K562 (cell line): ENCODE measurements at regions not wholly inside any gene's neighbourhood (a gene's known extent, or its start where the extent isn't known, plus 50 kb on each side); places are given as distances from the start of the nearest gene placed in this dataset.

Experiments
- CBX1 ChIP-seq: sonication (generic); IDR thresholded peaks from 2 replicates; pipeline ENCODE4 v1.6.1; 2016; ENCODE audit warnings: antibody characterized with exemption, low read depth, mild to moderate bottlenecking
- CHAMP1 ChIP-seq: fragments of 450-650 bp; IDR thresholded peaks from 2 replicates; pipeline ENCODE4 v1.6.1; 2016; ENCODE audit warnings: mild to moderate bottlenecking
- CREB3 ChIP-seq: fragments of 450-650 bp; conservative IDR thresholded peaks from 2 replicates; pipeline ENCODE4 v1.6.1; 2016; ENCODE audit warnings: missing genetic modification characterization, low read depth, mild to moderate bottlenecking, missing compliant biosample characterization, moderate library complexity
- DMBX1 ChIP-seq: fragments of 250-450 bp; sonication (Bioruptor Pico); IDR thresholded peaks from 2 replicates; pipeline ENCODE4 v1.8.0; 2022; ENCODE audit warnings: inconsistent platforms, mild to moderate bottlenecking, moderate library complexity, borderline replicate concordance
- EWSR1 ChIP-seq: fragments of 450-650 bp; IDR thresholded peaks from 2 replicates; pipeline ENCODE4 v1.6.1; 2018; ENCODE audit warnings: borderline replicate concordance, mild to moderate bottlenecking, low read depth, moderate library complexity; ENCODE audit not compliant: partially characterized antibody
- FOXP4 ChIP-seq: sonication (generic); formaldehyde crosslinking; IDR thresholded peaks from 2 replicates; pipeline ENCODE4 v1.8.0; 2022; ENCODE audit warnings: mild to moderate bottlenecking, missing genetic modification reagents, borderline replicate concordance
- GTF2E2 ChIP-seq: fragments of 200-800 bp; sonication (Bioruptor generic); IDR thresholded peaks from 2 replicates; pipeline ENCODE4 v1.6.1; 2016; ENCODE audit warnings: missing genetic modification characterization, missing compliant biosample characterization
- HDAC1 ChIP-seq, 2 experiments: fragments of 450-650 bp; IDR thresholded peaks; 2 replicates each; pipeline ENCODE4 v1.6.1; 2016 to 2017; ENCODE audit warnings: inconsistent platforms in 1 of 2, mild to moderate bottlenecking in 1 of 2, moderate library complexity in 1 of 2
- HDGF ChIP-seq: fragments of 450-650 bp; IDR thresholded peaks from 2 replicates; pipeline ENCODE4 v1.6.1; 2016
- MXD1 ChIP-seq: fragments of 250-450 bp; sonication (Bioruptor Pico); IDR thresholded peaks from 2 replicates; pipeline ENCODE4 v1.8.0; 2021; ENCODE audit warnings: borderline replicate concordance, mild to moderate bottlenecking, moderate library complexity; ENCODE audit not compliant: poor library complexity, severe bottlenecking
- RFX7 ChIP-seq: fragments of 250-450 bp; sonication (Bioruptor Pico); IDR thresholded peaks from 2 replicates; pipeline ENCODE4 v1.5.1; 2021; ENCODE audit warnings: mild to moderate bottlenecking
- SNAPC5 ChIP-seq: fragments of 250-450 bp; sonication (Bioruptor Pico); IDR thresholded peaks from 2 replicates; pipeline ENCODE4 v1.8.0; 2021; ENCODE audit warnings: moderate library complexity, mild to moderate bottlenecking, inconsistent platforms
- SRF ChIP-seq, 2 experiments: fragments of 250-450, 450-650 bp in 1 of 2; sonication (Bioruptor Pico) in 1 of 2; sonication (generic) in 1 of 2; formaldehyde crosslinking; IDR thresholded peaks; 2 replicates each; pipeline versions ENCODE4 v1.5.0 to v1.5.1; 2020 to 2022; ENCODE audit warnings: mild to moderate bottlenecking in 1 of 2, missing genetic modification reagents in 1 of 2
- TCF15 ChIP-seq: fragments of 250-450 bp; sonication (Bioruptor Pico); IDR thresholded peaks from 2 replicates; pipeline ENCODE4 v1.8.0; 2022; ENCODE audit warnings: moderate library complexity, mild to moderate bottlenecking, inconsistent platforms
- U2AF2 ChIP-seq: fragments of 200-400 bp; formaldehyde crosslinking; optimal IDR thresholded peaks from 2 replicates; pipeline ENCODE3; 2017; ENCODE audit warnings: low read depth, mild to moderate bottlenecking, low read length
- ZBTB12 ChIP-seq: fragments of 250-450 bp; sonication (Bioruptor Pico); IDR thresholded peaks from 2 replicates; pipeline ENCODE4 v1.4.0; 2020
- ZBTB9 ChIP-seq: fragments of 450-650 bp; formaldehyde crosslinking; IDR thresholded peaks from 2 replicates; pipeline ENCODE4 v1.4.0; 2020; ENCODE audit warnings: mild to moderate bottlenecking, moderate library complexity
- ZNF146 ChIP-seq: IDR thresholded peaks from one replicate; pipeline ENCODE4 v1.6.1; 2018; ENCODE audit warnings: missing compliant biosample characterization; ENCODE audit not compliant: unreplicated experiment
- ZNF324 ChIP-seq: fragments of 250-450 bp; sonication (Bioruptor Pico); IDR thresholded peaks from 2 replicates; pipeline ENCODE4 v1.4.0; 2020; ENCODE audit warnings: mild to moderate bottlenecking
- ZNF436 ChIP-seq: fragments of 250-450, 450-650 bp; sonication (Bioruptor Pico); formaldehyde crosslinking; IDR thresholded peaks from 2 replicates; pipeline ENCODE4 v1.7.0; 2020; ENCODE audit warnings: mild to moderate bottlenecking

- TF ChIP-seq ZBTB9 (CRISPR knock-in tag) (no peak; the same call in 1 of the 2 replicates), ZNF146 (CRISPR knock-in tag) (no peak), GTF2E2 (tag) (no peak), ZNF436 (CRISPR knock-in tag) (no peak), DMBX1 (CRISPR knock-in tag) (0 out of 2 replicates have a peak, but pooled peaks have one; percentile 71), SRF (CRISPR knock-in tag; IDR thresholded peaks at IDR 0.05) (no peak), CREB3 (tag) (peak; percentile 79; the same call in 1 of the 2 replicates), FOXP4 (CRISPR knock-in tag) (no peak), CHAMP1 (no peak), SNAPC5 (no peak), MXD1 (CRISPR knock-in tag) (no peak), CBX1 (no peak), ZBTB12 (CRISPR knock-in tag) (no peak), RFX7 (CRISPR knock-in tag) (no peak), U2AF2 (no peak), HDAC1 (IDR thresholded peaks at IDR 0.05) (0 out of 4 replicates have a peak, but pooled peaks of 1 of the 2 experiments have one; percentile 10), TCF15 (CRISPR knock-in tag) (no peak), EWSR1 (no peak), HDGF (no peak), ZNF324 (no peak)
Observed at GRCh38 chr3:153052096-153052460, 109.9 kb upstream of the RAP2B start (continued).
